K562 (cell line): ENCODE measurements at regions not wholly inside any gene's neighbourhood (a gene's known extent, or its start where the extent isn't known, plus 50 kb on each side); places are given as distances from the start of the nearest gene placed in this dataset.

Experiments
- ATAC-seq: fragments of 200-7000 bp; cut with Tn5 transposase; 3 replicates; pipeline ENCODE4 v1.9.1; 2020; ENCODE audit warnings: moderate library complexity
- BruUV-seq: library from RNA; stranded (reverse); fragments of 400-500 nt; replicated peaks from 2 replicates; lab custom pipeline; 2021; lab: Mats Ljungman, UMichigan
- CTCF ChIA-PET: fragments of 300-600 bp; formaldehyde crosslinking; extraction: SDS; loops from one replicate; lab custom pipeline; 2021; ENCODE audit warnings: low intra/inter-chr PET ratio; lab: Yijun Ruan, JAX
- POLR2A ChIA-PET: fragments of 300-600, 350-650 bp; sonication (Branson Sonifier 250); formaldehyde crosslinking; extraction: SDS; loops from one replicate; lab custom pipeline; 2021; ENCODE audit warnings: antibody characterized with exemption, inconsistent platforms; lab: Yijun Ruan, JAX
- DNase-seq, 4 experiments: peaks; one replicate each; pipeline versions ENCODE4 v3.0.0 to v3.0.0-alpha.2; 2011 to 2018; ENCODE audit warnings: low spot score in 3 of 4, mixed read lengths in 3 of 4; ENCODE audit errors: extremely low read depth in 1 of 4
- FAIRE-seq: peaks from 2 replicates; lab custom pipeline; 2011; peaks lifted over from hg19 to GRCh38; lab: Jason Lieb, UNC
- H2AFZ ChIP-seq: 2 replicates; pipeline ENCODE4 v1.6.0; 2011; ENCODE audit warnings: low read depth, low read length, control low read depth, inconsistent platforms
- H3K27ac ChIP-seq: fragments of 200-600 bp; 3 replicates; pipeline ENCODE4 v1.8.0; 2011; ENCODE audit warnings: low read depth, mild to moderate bottlenecking, control low read depth, inconsistent platforms, low read length, moderate library complexity, mixed read lengths; ENCODE audit errors: extremely low read depth
- H3K27me3 ChIP-seq, 2 experiments: fragments of 300-600 bp in 1 of 2; 2 replicates in 1 of 2; 3 replicates in 1 of 2; pipeline versions ENCODE4 v1.6.0 to v1.8.0; 2011; ENCODE audit warnings: inconsistent platforms in 2 of 2, low read length in 2 of 2, mild to moderate bottlenecking in 1 of 2, mixed read lengths in 1 of 2, moderate library complexity in 1 of 2; ENCODE audit not compliant: control insufficient read depth in 2 of 2, insufficient read depth in 2 of 2
- H3K36me3 ChIP-seq: fragments of 300-600 bp; 3 replicates; pipeline ENCODE4 v1.8.0; 2011; ENCODE audit warnings: mild to moderate bottlenecking, low read length, inconsistent platforms; ENCODE audit not compliant: control insufficient read depth, insufficient read depth
- H3K4me1 ChIP-seq, 2 experiments: fragments of 200-600 bp in 1 of 2; replicated peaks in 1 of 2; 2 replicates in 1 of 2; 3 replicates in 1 of 2; pipeline versions ENCODE4 v1.5.1 to v1.8.0; 2011; ENCODE audit warnings: inconsistent platforms in 2 of 2, low read length in 2 of 2, mild to moderate bottlenecking in 1 of 2, mixed read lengths in 1 of 2, moderate library complexity in 1 of 2; ENCODE audit not compliant: control insufficient read depth in 2 of 2, insufficient read depth in 2 of 2
- H3K4me2 ChIP-seq: 2 replicates; pipeline ENCODE4 v1.6.1; 2011; ENCODE audit warnings: low read length, control low read depth, inconsistent platforms, mixed read lengths; ENCODE audit not compliant: insufficient read depth
- H3K4me3 ChIP-seq: fragments of 200-600 bp; sonication (generic), shearing (Covaris generic); 2 replicates; pipeline ENCODE4 v1.5.1; 2016; ENCODE audit warnings: control low read depth, inconsistent platforms
- H3K79me2 ChIP-seq: fragments of 200-600 bp; 3 replicates; pipeline ENCODE4 v1.8.0; 2011; ENCODE audit warnings: low read length, inconsistent platforms; ENCODE audit not compliant: control insufficient read depth, insufficient read depth
- H3K9ac ChIP-seq, 2 experiments: 2 replicates each; pipeline versions ENCODE4 v1.6.0 to v1.6.1; 2011; ENCODE audit warnings: low read depth in 2 of 2, low read length in 2 of 2, control low read depth in 1 of 2, inconsistent platforms in 1 of 2, mild to moderate bottlenecking in 1 of 2, mixed read lengths in 1 of 2; ENCODE audit not compliant: insufficient read depth in 1 of 2
- H3K9me1 ChIP-seq: one replicate; pipeline ENCODE4 v1.6.0; 2011; ENCODE audit warnings: inconsistent platforms, mild to moderate bottlenecking, low read length, moderate library complexity; ENCODE audit not compliant: control insufficient read depth, insufficient read depth
- H3K9me3 ChIP-seq: replicated peaks from 2 replicates; pipeline ENCODE4 v1.5.1; 2011; ENCODE audit warnings: low read depth, low read length, inconsistent platforms; ENCODE audit not compliant: control insufficient read depth, insufficient read depth
- H4K20me1 ChIP-seq: replicated peaks from 2 replicates; pipeline ENCODE4 v1.6.1; 2011; ENCODE audit warnings: low read length, inconsistent platforms, mixed read lengths; ENCODE audit not compliant: control insufficient read depth, insufficient read depth
- CREM ChIP-seq: IDR thresholded peaks from 2 replicates; pipeline ENCODE4 v1.6.1; 2014; ENCODE audit warnings: antibody characterized with exemption, low read depth
- ETV5 ChIP-seq: sonication (generic); formaldehyde crosslinking; IDR thresholded peaks from 2 replicates; pipeline ENCODE4 v1.4.0; 2020; ENCODE audit warnings: low read depth, mild to moderate bottlenecking, missing genetic modification reagents
- GTF2B ChIP-seq: IDR thresholded peaks from 2 replicates; pipeline ENCODE4 v1.6.1; 2011; ENCODE audit not compliant: insufficient read length; ENCODE audit errors: extremely low read depth
- KLF13 ChIP-seq: fragments of 450-650 bp; IDR thresholded peaks from 2 replicates; pipeline ENCODE4 v1.6.1; 2016; ENCODE audit warnings: missing genetic modification characterization, low read depth, mild to moderate bottlenecking, missing compliant biosample characterization, moderate library complexity, borderline replicate concordance
- OTX1 ChIP-seq: fragments of 450-650 bp; formaldehyde crosslinking; IDR thresholded peaks from 2 replicates; pipeline ENCODE4 v1.4.0; 2022; ENCODE audit warnings: mild to moderate bottlenecking
- POLR2G ChIP-seq: fragments of 200-400 bp; formaldehyde crosslinking; IDR thresholded peaks from 2 replicates; pipeline ENCODE4 v1.6.1; 2017; ENCODE audit warnings: low read depth, mild to moderate bottlenecking, antibody characterized with exemption, low read length, moderate library complexity
- RBM34 ChIP-seq: fragments of 200-400 bp; formaldehyde crosslinking; IDR thresholded peaks from 2 replicates; pipeline ENCODE4 v1.6.1; 2018; ENCODE audit warnings: low read length, borderline replicate concordance; ENCODE audit not compliant: insufficient read depth
- whole genome bisulfite sequencing: fragments of 100-300 bp; shearing (Covaris generic); methylation state at CpG from one replicate; pipeline ENCODE4 v1.1.6; 2016; ENCODE audit warnings: low coverage, mixed read lengths; ENCODE audit not compliant: insufficient coverage; ENCODE audit errors: missing lambda C conversion rate; 5-methylcytosine and 5-hydroxymethylcytosine counted together
- in situ Hi-C: fragments of 300-500 bp; cut with MboI; formaldehyde crosslinking; loops from 4 replicates; pipeline ENCODE4 v1.15.0; 2018; ENCODE audit warnings: inconsistent platforms, mixed read lengths
- intact Hi-C: fragments of 100-400 bp; cut with micrococcal nuclease; formaldehyde crosslinking; loops from 2 replicates; pipeline ENCODE4 v1.14.2; 2022

GRCh38 chr3:103918336-103918735 is 1448.4 kb upstream of the ALCAM start:
- in situ Hi-C loops (no loop called here), intact Hi-C loops (no loop called here)
- no peaks in the 10 kb centered on the region for H3K4me1 ChIP-seq
- H3K9me1 ChIP-seq, result no peaks in the 10 kb centered on the region
- no TSS peak for BruUV-seq
- no peak overlapping the region for H3K27ac ChIP-seq
- ChIA-PET POLR2A (no interaction called here), CTCF (no interaction called here)
- no peak overlapping the region for H3K4me3 ChIP-seq
- TF ChIP-seq POLR2G, result no peak
- no peak for TF ChIP-seq GTF2B
- no peaks in the 10 kb centered on the region for H4K20me1 ChIP-seq
- H3K36me3 ChIP-seq, result no peaks in the 10 kb centered on the region
- no peaks in the 10 kb centered on the region for H3K79me2 ChIP-seq
- FAIRE-seq, result no peak
- no peak for DNase-seq
- no peak overlapping the region for H3K4me2 ChIP-seq
- H3K9me3 ChIP-seq, result no peaks in the 10 kb centered on the region
- H3K27me3 ChIP-seq, result no peaks in the 10 kb centered on the region
- no peak overlapping the region for H2AFZ ChIP-seq
- ATAC-seq, result no peak
- no peak overlapping the region for H3K9ac ChIP-seq

- 0% methylated on average over 1 of the region's 3 CpGs for WGBS
- ChIA-PET CTCF (no interaction called here), POLR2A (no interaction called here)
- DNase-seq, result no peak
- in situ Hi-C loops, result no loop called here
- FAIRE-seq, result no peak
- no peak overlapping the region for H3K4me2 ChIP-seq
- H3K9me3 ChIP-seq, result no peaks in the 10 kb centered on the region
- no peak for ATAC-seq
- H3K9ac ChIP-seq, result no peak overlapping the region
- H3K27me3 ChIP-seq, result no peaks in the 10 kb centered on the region
- H3K27ac ChIP-seq, result no peak overlapping the region
- no TSS peak for BruUV-seq
- TF ChIP-seq ETV5 (CRISPR knock-in tag) (no peak), KLF13 (tag) (no peak), CREM (no peak), RBM34 (no peak), OTX1 (CRISPR knock-in tag) (no peak)
- TF ChIP-seq, all 486 proteins: peak for 0
- Histone ChIP-seq H2AFZ (no peak overlapping the region), H3K9me1 (no peaks in the 10 kb centered on the region), H3K79me2 (no peaks in the 10 kb centered on the region), H3K36me3 (no peaks in the 10 kb centered on the region), H4K20me1 (no peaks in the 10 kb centered on the region), H3K4me3 (no peak overlapping the region), H3K4me1 (no peaks in the 10 kb centered on the region)
- intact Hi-C loops, result no loop called here
These were observed 1447.4 kb upstream of the ALCAM start for GRCh38 chr3:103919327-103919726.
